ENCODE measurements at regions not wholly inside any gene's neighbourhood (a gene's known extent, or its start where the extent isn't known, plus 50 kb on each side); places are given as distances from the start of the nearest gene placed in this dataset.
A peak's percentile ranks its signal among the peaks of the same experiment; 100 is the strongest.

DNA sequence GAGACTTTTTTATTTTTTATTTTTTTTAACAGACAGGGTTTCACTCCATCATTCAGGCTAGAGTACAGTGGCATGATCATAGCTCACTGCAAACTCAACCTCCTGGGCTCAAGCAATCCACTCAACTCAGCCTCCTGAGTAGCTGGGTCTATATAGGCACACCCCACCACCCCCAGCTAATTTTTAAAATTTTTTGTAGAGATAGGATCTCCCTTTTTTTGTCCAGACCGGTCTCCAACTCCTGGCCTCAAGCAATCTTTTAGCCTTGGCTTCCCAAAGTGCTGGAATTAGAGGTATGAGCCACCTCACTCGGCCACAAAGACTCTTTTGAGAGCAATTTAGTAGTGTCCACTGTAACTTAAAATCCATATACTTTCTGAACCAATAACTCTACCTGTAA lies 103.3 kb upstream of the DST start:
- H3K79me2 ChIP-seq = peaks cover 74% of the 10 kb centered on the region

DNA sequence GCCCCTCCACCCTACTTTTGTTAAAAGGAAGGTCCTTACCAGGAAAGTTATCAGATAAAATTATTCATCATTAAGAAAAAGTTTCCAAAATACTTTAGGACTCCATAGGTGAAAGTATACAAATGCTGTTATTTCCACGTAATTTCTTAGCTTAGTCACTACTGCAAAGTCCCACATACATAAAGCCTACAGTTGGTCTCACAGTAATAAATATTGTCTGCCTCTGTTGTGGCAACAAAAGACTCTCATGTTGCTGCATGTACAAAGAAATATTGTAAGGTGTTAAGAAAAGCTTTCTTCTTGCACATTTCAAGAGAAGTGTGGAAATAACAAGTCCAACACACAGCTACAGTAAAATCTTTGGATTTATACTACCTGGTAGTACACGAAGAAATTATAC lies 102.4 kb upstream of the DST start:
- no peak overlapping the region for H3K4me2 ChIP-seq
- no peak overlapping the region for H2AFZ ChIP-seq
- TF ChIP-seq EZH2 (IDR thresholded peaks at IDR 0.05; ENCODE audit: borderline replicate concordance) (no peak), CTCF (IDR thresholded peaks at IDR 0.05; ENCODE audit: poor library complexity) (no peak), EZH2phosphoT487 (IDR thresholded peaks at IDR 0.05; ENCODE audit: low read depth, severe bottlenecking, unreplicated experiment) (no peak)
- H3K27ac ChIP-seq = peak overlapping the region; percentile 5
- no peak for DNase-seq (ENCODE audit: low spot score)
- no peaks in the 10 kb centered on the region for H3K9me2 ChIP-seq (replicated peaks; ENCODE audit: insufficient read depth)
- H4K20me1 ChIP-seq (ENCODE audit: insufficient read depth, poor library complexity, severe bottlenecking) = no peaks in the 10 kb centered on the region
- WGBS (ENCODE audit: low lambda C conversion rate, missing lambda C conversion rate) = 86% methylated on average over 2 of the region's 2 CpGs
- no peak overlapping the region for H3K4me3 ChIP-seq
- peaks cover 31% of the 10 kb centered on the region for H3K4me1 ChIP-seq (ENCODE audit: insufficient read depth)
- peaks cover 74% of the 10 kb centered on the region for H3K79me2 ChIP-seq
- no peaks in the 10 kb centered on the region for H3K36me3 ChIP-seq (replicated peaks; ENCODE audit: insufficient read depth, low read depth)
- no peaks in the 10 kb centered on the region for H3K27me3 ChIP-seq
- H3K9me3 ChIP-seq (ENCODE audit: low read depth) = no peaks in the 10 kb centered on the region

More for the DNA sequence above, 103.3 kb upstream of the DST start:
- TF ChIP-seq EZH2 (IDR thresholded peaks at IDR 0.05; ENCODE audit: borderline replicate concordance) (no peak), EZH2phosphoT487 (IDR thresholded peaks at IDR 0.05; ENCODE audit: low read depth, severe bottlenecking, unreplicated experiment) (no peak), CTCF (IDR thresholded peaks at IDR 0.05; ENCODE audit: poor library complexity) (no peak)
- no peaks in the 10 kb centered on the region for H4K20me1 ChIP-seq (ENCODE audit: insufficient read depth, poor library complexity, severe bottlenecking)
- DNase-seq (ENCODE audit: low spot score) = no peak
- H2AFZ ChIP-seq = no peak overlapping the region
- H3K4me3 ChIP-seq = no peak overlapping the region
- WGBS (ENCODE audit: low lambda C conversion rate, missing lambda C conversion rate) = 79% methylated on average over 2 of the region's 2 CpGs
- H3K27ac ChIP-seq = no peak overlapping the region
- peaks cover 32% of the 10 kb centered on the region for H3K4me1 ChIP-seq (ENCODE audit: insufficient read depth)
- no peaks in the 10 kb centered on the region for H3K36me3 ChIP-seq (replicated peaks; ENCODE audit: insufficient read depth, low read depth)
- H3K9me2 ChIP-seq (replicated peaks; ENCODE audit: insufficient read depth) = no peaks in the 10 kb centered on the region
- H3K9me3 ChIP-seq (ENCODE audit: low read depth) = no peaks in the 10 kb centered on the region
- H3K4me2 ChIP-seq = no peak overlapping the region
- no peaks in the 10 kb centered on the region for H3K27me3 ChIP-seq

GRCh38 chr6:56744528-56744927 lies 101.8 kb upstream of the DST start:
- H3K27me3 ChIP-seq = no peaks in the 10 kb centered on the region
- H3K79me2 ChIP-seq = peaks cover 77% of the 10 kb centered on the region
- WGBS (ENCODE audit: low lambda C conversion rate, missing lambda C conversion rate) = 82% methylated on average over 3 of the region's 3 CpGs
- no peaks in the 10 kb centered on the region for H3K9me2 ChIP-seq (replicated peaks; ENCODE audit: insufficient read depth)
- H4K20me1 ChIP-seq (ENCODE audit: insufficient read depth, poor library complexity, severe bottlenecking) = no peaks in the 10 kb centered on the region
- H3K4me1 ChIP-seq (ENCODE audit: insufficient read depth) = peaks cover 28% of the 10 kb centered on the region
- no peaks in the 10 kb centered on the region for H3K36me3 ChIP-seq (replicated peaks; ENCODE audit: insufficient read depth, low read depth)
- H3K4me3 ChIP-seq = no peak overlapping the region
- H3K9me3 ChIP-seq (ENCODE audit: low read depth) = no peaks in the 10 kb centered on the region
- peak overlapping the region; percentile 5 for H3K27ac ChIP-seq
- H2AFZ ChIP-seq = no peak overlapping the region
- H3K4me2 ChIP-seq = no peak overlapping the region
- no peak for DNase-seq (ENCODE audit: low spot score)
- TF ChIP-seq EZH2phosphoT487 (IDR thresholded peaks at IDR 0.05; ENCODE audit: low read depth, severe bottlenecking, unreplicated experiment) (no peak), EZH2 (IDR thresholded peaks at IDR 0.05; ENCODE audit: borderline replicate concordance) (no peak)

DNA sequence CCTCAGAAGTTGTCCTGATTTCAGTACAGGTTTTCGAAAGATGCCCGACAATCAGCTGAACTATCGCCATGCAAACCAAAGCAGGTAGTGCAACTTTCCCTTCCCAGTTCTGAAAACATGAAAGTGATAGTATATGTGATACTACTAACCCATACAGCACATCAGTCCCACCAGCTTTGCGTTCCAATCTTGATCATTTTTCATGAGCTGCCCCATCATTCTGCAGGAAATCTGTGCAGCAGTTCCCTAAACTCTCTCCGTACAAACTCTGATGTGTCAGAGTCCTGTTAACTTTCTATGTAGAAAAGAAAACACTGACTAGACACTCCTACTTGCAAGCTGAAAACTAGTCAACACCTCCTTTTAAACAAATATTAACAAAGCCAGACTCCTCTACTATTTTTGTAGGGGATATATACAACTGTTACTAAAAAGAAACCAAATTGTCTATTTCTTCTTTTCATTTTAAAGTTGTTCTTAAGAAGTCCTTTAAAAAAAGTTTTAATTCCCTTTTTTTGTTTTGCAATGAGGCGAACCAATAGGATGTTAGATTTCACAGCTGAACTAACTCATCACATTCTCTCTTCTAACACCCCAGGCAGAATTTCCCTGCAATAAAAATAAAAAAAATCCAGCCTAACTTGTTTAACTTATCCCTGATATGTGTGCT lies 99.6 kb upstream of the DST start:
- H3K9me2 ChIP-seq (replicated peaks; ENCODE audit: insufficient read depth) = no peaks in the 10 kb centered on the region
- no peaks in the 10 kb centered on the region for H4K20me1 ChIP-seq (ENCODE audit: insufficient read depth, poor library complexity, severe bottlenecking)
- peak overlapping the region; percentile 0 for H3K4me3 ChIP-seq
- peaks cover 28% of the 10 kb centered on the region for H3K4me1 ChIP-seq (ENCODE audit: insufficient read depth)
- H3K27ac ChIP-seq = peak overlapping the region; percentile 53
- no peak overlapping the region for H2AFZ ChIP-seq
- H3K4me2 ChIP-seq = peak overlapping the region; percentile 64
- no peaks in the 10 kb centered on the region for H3K36me3 ChIP-seq (replicated peaks; ENCODE audit: insufficient read depth, low read depth)
- DNase-seq (ENCODE audit: low spot score) = no peak
- no peaks in the 10 kb centered on the region for H3K27me3 ChIP-seq
- WGBS (ENCODE audit: low lambda C conversion rate, missing lambda C conversion rate) = 48% methylated on average over 6 of the region's 6 CpGs
- TF ChIP-seq EZH2phosphoT487 (IDR thresholded peaks at IDR 0.05; ENCODE audit: low read depth, severe bottlenecking, unreplicated experiment) (no peak), EZH2 (IDR thresholded peaks at IDR 0.05; ENCODE audit: borderline replicate concordance) (no peak), CTCF (IDR thresholded peaks at IDR 0.05; ENCODE audit: poor library complexity) (no peak)
- H3K9me3 ChIP-seq (ENCODE audit: low read depth) = no peaks in the 10 kb centered on the region
- H3K79me2 ChIP-seq = peaks cover 83% of the 10 kb centered on the region
